Ascending aorta (tissue), 2 donors: ENCODE measurements at regions not wholly inside any gene's neighbourhood (a gene's known extent, or its start where the extent isn't known, plus 50 kb on each side); places are given as distances from the start of the nearest gene placed in this dataset.

Source experiments
- DNase-seq, 2 donors: peaks; one replicate each; pipeline ENCODE4 v3.0.0-alpha.2; 2019; ENCODE audit warnings: low spot score in 2 of 2
- H3K27ac ChIP-seq, 2 donors: fragments of 200-600 bp; sonication (generic); one replicate each; pipeline ENCODE4 v1.5.1; 2016 to 2017; ENCODE audit warnings: mild to moderate bottlenecking in 1 of 2
- H3K27me3 ChIP-seq: fragments of 200-600 bp; sonication (generic); one replicate; pipeline ENCODE4 v1.5.1; 2017
- H3K36me3 ChIP-seq, 2 donors: fragments of 200-600 bp; sonication (generic); one replicate each; pipeline ENCODE4 v1.5.1; 2016
- H3K4me1 ChIP-seq, 2 donors: fragments of 200-600 bp; sonication (generic); one replicate each; pipeline ENCODE4 v1.5.1; 2016 to 2017; ENCODE audit warnings: mild to moderate bottlenecking in 1 of 2
- H3K4me3 ChIP-seq, 2 donors: fragments of 200-600 bp; sonication (generic); one replicate each; pipeline ENCODE4 v1.5.1; 2016 to 2017; ENCODE audit warnings: mild to moderate bottlenecking in 1 of 2
- H3K9me3 ChIP-seq, 2 donors: fragments of 200-600 bp; sonication (generic); one replicate each; pipeline ENCODE4 v1.5.1; 2016
- CTCF ChIP-seq, 3 experiments: fragments of 200-600 bp in 2 of 3; fragments of 450-650 bp in 1 of 3; sonication (generic) in 2 of 3; IDR thresholded peaks; one replicate each; pipeline ENCODE4 v1.5.1; 2016 to 2019; ENCODE audit warnings: antibody characterized with exemption in 3 of 3, mild to moderate bottlenecking in 1 of 3, moderate library complexity in 1 of 3
- intact Hi-C: fragments of 100-400 bp; cut with DNase I; formaldehyde crosslinking; loops from one replicate; pipeline ENCODE4 v1.15.1; 2023

GRCh38 chr16:79893445-79893844, 292.9 kb upstream of the MAF start:
- intact Hi-C loops = no loop called here
- Histone ChIP-seq H3K4me1 (no peaks in the 10 kb centered on the region), H3K27ac (no peak overlapping the region), H3K4me3 (no peak overlapping the region), H3K27me3 (no peaks in the 10 kb centered on the region), H3K36me3 (no peaks in the 10 kb centered on the region), H3K9me3 (no peaks in the 10 kb centered on the region)
- TF ChIP-seq CTCF (IDR thresholded peaks at IDR 0.05) = no peak
- DNase-seq = no peak

- H3K27me3 ChIP-seq = no peaks in the 10 kb centered on the region
- no peak overlapping the region for H3K27ac ChIP-seq
- TF ChIP-seq CTCF (IDR thresholded peaks at IDR 0.05) = no peak
- intact Hi-C loops = no loop called here
- no peak for DNase-seq
- H3K4me3 ChIP-seq = no peak overlapping the region
- no peaks in the 10 kb centered on the region for H3K36me3 ChIP-seq
- H3K4me1 ChIP-seq = no peaks in the 10 kb centered on the region
- no peaks in the 10 kb centered on the region for H3K9me3 ChIP-seq
Observed at GRCh38 chr16:79892278-79892677, 291.7 kb upstream of the MAF start.

GRCh38 chr16:79891458-79891857, 290.9 kb upstream of the MAF start:
- H3K27me3 ChIP-seq = no peaks in the 10 kb centered on the region
- H3K9me3 ChIP-seq = no peaks in the 10 kb centered on the region
- H3K36me3 ChIP-seq = no peaks in the 10 kb centered on the region
- no peak overlapping the region for H3K4me3 ChIP-seq
- H3K27ac ChIP-seq = no peak overlapping the region
- TF ChIP-seq CTCF (IDR thresholded peaks at IDR 0.05) = no peak
- no peaks in the 10 kb centered on the region for H3K4me1 ChIP-seq
- intact Hi-C loops = no loop called here
- DNase-seq = no peak

GRCh38 chr16:79887541-79888540, 287.3 kb upstream of the MAF start:
- Histone ChIP-seq H3K36me3 (no peaks in the 10 kb centered on the region), H3K27me3 (no peaks in the 10 kb centered on the region)
- intact Hi-C loops = no loop called here

GRCh38 chr16:79885320-79885719, 284.8 kb upstream of the MAF start:
- no peak for TF ChIP-seq CTCF (IDR thresholded peaks at IDR 0.05)
- Histone ChIP-seq H3K9me3 (no peaks in the 10 kb centered on the region), H3K36me3 (no peaks in the 10 kb centered on the region), H3K27me3 (no peaks in the 10 kb centered on the region), H3K27ac (no peak overlapping the region), H3K4me1 (no peaks in the 10 kb centered on the region), H3K4me3 (no peak overlapping the region)
- intact Hi-C loops = no loop called here
- DNase-seq = no peak

More at GRCh38 chr16:79887541-79888540, 287.3 kb upstream of the MAF start:
- Histone ChIP-seq H3K27ac (no peak overlapping the region), H3K9me3 (no peaks in the 10 kb centered on the region), H3K4me3 (no peak overlapping the region), H3K4me1 (no peaks in the 10 kb centered on the region)
- TF ChIP-seq CTCF (IDR thresholded peaks at IDR 0.05) = no peak
- no peak for DNase-seq
